ENCODE measurements at regions not wholly inside any gene's neighbourhood (a gene's known extent, or its start where the extent isn't known, plus 50 kb on each side); places are given as distances from the start of the nearest gene placed in this dataset.

GRCh38 chr4:144808034-144808433 is 162.1 kb downstream of the HHIP start:
- H3K23me2 ChIP-seq (ENCODE audit: low read depth, low read length), result no peaks in the 10 kb centered on the region
- H4K20me1 ChIP-seq (replicated peaks in 1 of 2; ENCODE audit: control insufficient read depth in 1 of 2, insufficient read depth in 2 of 2, low read length in 2 of 2), result no peaks in the 10 kb centered on the region
- no peak overlapping the region for H2BK15ac ChIP-seq (ENCODE audit: low read length)
- no peak overlapping the region for H2BK20ac ChIP-seq (ENCODE audit: low read length)
- H3K36me3 ChIP-seq (ENCODE audit: control insufficient read depth in 2 of 4, insufficient read depth in 4 of 4, low read length in 3 of 4), result no peaks in the 10 kb centered on the region
- ChIA-PET POLR2A (ENCODE audit: partially characterized antibody) (no interaction called here), CTCF (ENCODE audit: partially characterized antibody) (interaction anchor here (1.2 kb wide), 1 partner anchor 22 kb away, joined by 3 read pairs; no protein-coding TSS in a partner anchor)
- no peak overlapping the region for H3K27ac ChIP-seq (ENCODE audit: low read depth, low read length)
- H3K14ac ChIP-seq (ENCODE audit: insufficient read length), result no peak overlapping the region
- H3K4ac ChIP-seq (replicated peaks; ENCODE audit: insufficient read length, low read depth, low read length), result no peak overlapping the region
- no peak overlapping the region for H3K23ac ChIP-seq (ENCODE audit: insufficient read length)
- no peak overlapping the region for H2AFZ ChIP-seq (ENCODE audit: low read length)
- no peak overlapping the region for H4K8ac ChIP-seq (ENCODE audit: extremely low read depth, insufficient read depth, low read length)
- H2BK5ac ChIP-seq (ENCODE audit: low read depth, low read length), result no peak overlapping the region
- whole genome bisulfite sequencing, 2 experiments (ENCODE audit: extremely low coverage in 1 of 2, insufficient coverage in 1 of 2, insufficient read length in 1 of 2, insufficient replicate concordance in 2 of 2, low coverage in 1 of 2, low lambda C conversion rate in 2 of 2, missing lambda C conversion rate in 1 of 2), result 86% methylated on average over 3 of the region's 3 CpGs; no CpG with 5 or more reads in 1 of the 2 experiments
- H4K91ac ChIP-seq (replicated peaks; ENCODE audit: insufficient read length, low read length), result no peak overlapping the region
- no peak overlapping the region for H2BK12ac ChIP-seq (ENCODE audit: low read depth, low read length)
- no peaks in the 10 kb centered on the region for H3K79me1 ChIP-seq (ENCODE audit: low read depth, low read length)
- no peaks in the 10 kb centered on the region for H3K27me3 ChIP-seq (replicated peaks in 1 of 4; ENCODE audit: control insufficient read depth in 3 of 4, extremely low read depth in 1 of 4, insufficient read depth in 3 of 4, low read length in 3 of 4)
- H3K56ac ChIP-seq (replicated peaks; ENCODE audit: insufficient read length, low read depth, low read length), result no peak overlapping the region
- 0 out of 4 replicates have a peak, but pooled peaks cover 0 to 5% of the 10 kb centered on the region in 2 experiments for H3K9me3 ChIP-seq (ENCODE audit: insufficient read depth in 2 of 2, low read depth in 1 of 2, low read length in 1 of 2)
- no peak overlapping the region for H4K5ac ChIP-seq (ENCODE audit: insufficient read length, low read depth, low read length)
- no peak overlapping the region for H2AK5ac ChIP-seq (ENCODE audit: low read depth, low read length)
- TF ChIP-seq EP300 (IDR thresholded peaks at IDR 0.05; ENCODE audit: borderline replicate concordance in 1 of 2, low read depth in 2 of 2, low read length in 2 of 2), result no peak
- TF ChIP-seq USF2 (IDR thresholded peaks at IDR 0.05; ENCODE audit: low read length), result no peak
- H3K4me3 ChIP-seq (ENCODE audit: extremely low read depth in 1 of 4, insufficient read depth in 2 of 4, low read depth in 3 of 4, low read length in 4 of 4), result no peak overlapping the region
- H3K4me1 ChIP-seq (replicated peaks in 1 of 4; ENCODE audit: control insufficient read depth in 3 of 4, insufficient read depth in 4 of 4, low read length in 3 of 4), result peaks cover 0 to 7% (median 4%) of the 10 kb centered on the region in 4 experiments; a peak in 6 of 7 replicates
- H3K18ac ChIP-seq (ENCODE audit: extremely low read depth, low read length), result no peak overlapping the region
- FAIRE-seq, result no peak
- no peaks in the 10 kb centered on the region for H3K79me2 ChIP-seq (ENCODE audit: control insufficient read depth in 1 of 2, insufficient read depth in 2 of 2, low read length in 2 of 2)
- no peak overlapping the region for H3K9ac ChIP-seq (replicated peaks in 1 of 4; ENCODE audit: extremely low read depth in 1 of 4, low read depth in 3 of 4, low read length in 3 of 4)
- no peak for DNase-seq (ENCODE audit: low read depth in 1 of 2, low spot score in 2 of 2)
- no peak overlapping the region for H2BK120ac ChIP-seq (replicated peaks; ENCODE audit: low read depth, low read length)
- H3K4me2 ChIP-seq (ENCODE audit: insufficient read depth in 1 of 2, low read depth in 2 of 2, low read length in 2 of 2), result no peak overlapping the region
